Osteoblast (primary cell): ENCODE measurements at regions not wholly inside any gene's neighbourhood (a gene's known extent, or its start where the extent isn't known, plus 50 kb on each side); places are given as distances from the start of the nearest gene placed in this dataset.

ENCODE experiments used
- DNase-seq: peaks from one replicate; pipeline ENCODE4 v3.0.0; 2011; ENCODE audit warnings: low spot score, mixed read lengths; ENCODE audit not compliant: insufficient read length; ENCODE audit errors: missing footprints
- H2AFZ ChIP-seq: 2 replicates; pipeline ENCODE4 v1.6.0; 2011; ENCODE audit warnings: mild to moderate bottlenecking, low read length
- H3K27ac ChIP-seq: 2 replicates; pipeline ENCODE4 v1.5.1; 2011; ENCODE audit warnings: mild to moderate bottlenecking, low read depth, low read length, moderate library complexity
- H3K27me3 ChIP-seq: 2 replicates; pipeline ENCODE4 v1.6.0; 2012; ENCODE audit warnings: mild to moderate bottlenecking, control low read depth, inconsistent platforms, low read length, moderate library complexity; ENCODE audit not compliant: insufficient read depth
- H3K36me3 ChIP-seq: 2 replicates; pipeline ENCODE4 v1.5.1; 2011; ENCODE audit warnings: mild to moderate bottlenecking, low read length, control low read depth, moderate library complexity; ENCODE audit not compliant: insufficient read depth
- H3K4me1 ChIP-seq: 2 replicates; pipeline ENCODE4 v1.5.1; 2011; ENCODE audit warnings: mild to moderate bottlenecking, low read length, control low read depth, moderate library complexity; ENCODE audit not compliant: insufficient read depth
- H3K4me2 ChIP-seq: 2 replicates; pipeline ENCODE4 v1.6.0; 2011; ENCODE audit warnings: mild to moderate bottlenecking, low read length; ENCODE audit not compliant: insufficient read depth
- H3K4me3 ChIP-seq: fragments of 200-600 bp; sonication (generic); 3 replicates; pipeline ENCODE4 v1.5.1; 2012; ENCODE audit warnings: mild to moderate bottlenecking, low read length, inconsistent platforms; ENCODE audit not compliant: insufficient read depth
- H3K79me2 ChIP-seq: 2 replicates; pipeline ENCODE4 v1.6.0; 2012; ENCODE audit warnings: mild to moderate bottlenecking, low read length, control low read depth, inconsistent platforms; ENCODE audit not compliant: insufficient read depth
- H3K9me3 ChIP-seq: 2 replicates; pipeline ENCODE4 v1.5.1; 2011; ENCODE audit warnings: low read depth, low read length, control low read depth
- H4K20me1 ChIP-seq: 2 replicates; pipeline ENCODE4 v1.6.0; 2012; ENCODE audit warnings: mild to moderate bottlenecking, low read length, control low read depth; ENCODE audit not compliant: insufficient read depth
- TF ChIP-seq, protein P1 (sequence below): IDR thresholded peaks from 2 replicates; pipeline ENCODE4 v1.5.1; 2011; ENCODE audit warnings: mild to moderate bottlenecking, low read depth, low read length, moderate library complexity; ENCODE audit errors: extremely low read depth

DNA sequence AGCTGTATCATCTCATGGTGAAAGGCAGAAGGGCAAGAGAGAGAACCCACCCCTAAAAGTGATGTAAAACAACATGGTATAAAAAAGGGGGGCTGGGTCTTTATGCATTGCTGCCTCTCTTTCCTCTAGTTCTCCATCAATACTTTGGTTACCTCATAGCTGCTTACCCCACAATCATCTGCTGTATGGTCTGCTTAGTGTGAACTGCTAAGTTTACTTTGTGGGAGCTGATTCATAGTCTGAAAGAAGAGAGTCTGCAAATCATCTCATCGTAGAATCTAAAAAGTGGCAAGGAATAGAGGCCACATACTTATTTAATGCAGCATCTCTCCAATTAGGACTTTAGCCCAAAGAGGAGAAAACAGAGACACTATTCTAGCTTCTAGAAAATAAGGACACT is 546.8 kb downstream of the GBE1 start:
- Histone ChIP-seq H4K20me1 (no peaks in the 10 kb centered on the region), H3K36me3 (no peaks in the 10 kb centered on the region), H3K27me3 (no peaks in the 10 kb centered on the region), H3K9me3 (no peaks in the 10 kb centered on the region), H3K4me1 (peaks cover 12% of the 10 kb centered on the region), H3K27ac (no peak overlapping the region), H3K4me3 (no peak overlapping the region), H3K79me2 (no peaks in the 10 kb centered on the region), H3K4me2 (no peak overlapping the region), H2AFZ (no peak overlapping the region)
- TF ChIP-seq, protein P1, sequence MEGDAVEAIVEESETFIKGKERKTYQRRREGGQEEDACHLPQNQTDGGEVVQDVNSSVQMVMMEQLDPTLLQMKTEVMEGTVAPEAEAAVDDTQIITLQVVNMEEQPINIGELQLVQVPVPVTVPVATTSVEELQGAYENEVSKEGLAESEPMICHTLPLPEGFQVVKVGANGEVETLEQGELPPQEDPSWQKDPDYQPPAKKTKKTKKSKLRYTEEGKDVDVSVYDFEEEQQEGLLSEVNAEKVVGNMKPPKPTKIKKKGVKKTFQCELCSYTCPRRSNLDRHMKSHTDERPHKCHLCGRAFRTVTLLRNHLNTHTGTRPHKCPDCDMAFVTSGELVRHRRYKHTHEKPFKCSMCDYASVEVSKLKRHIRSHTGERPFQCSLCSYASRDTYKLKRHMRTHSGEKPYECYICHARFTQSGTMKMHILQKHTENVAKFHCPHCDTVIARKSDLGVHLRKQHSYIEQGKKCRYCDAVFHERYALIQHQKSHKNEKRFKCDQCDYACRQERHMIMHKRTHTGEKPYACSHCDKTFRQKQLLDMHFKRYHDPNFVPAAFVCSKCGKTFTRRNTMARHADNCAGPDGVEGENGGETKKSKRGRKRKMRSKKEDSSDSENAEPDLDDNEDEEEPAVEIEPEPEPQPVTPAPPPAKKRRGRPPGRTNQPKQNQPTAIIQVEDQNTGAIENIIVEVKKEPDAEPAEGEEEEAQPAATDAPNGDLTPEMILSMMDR = no peak
- DNase-seq = peak; percentile 58

DNA sequence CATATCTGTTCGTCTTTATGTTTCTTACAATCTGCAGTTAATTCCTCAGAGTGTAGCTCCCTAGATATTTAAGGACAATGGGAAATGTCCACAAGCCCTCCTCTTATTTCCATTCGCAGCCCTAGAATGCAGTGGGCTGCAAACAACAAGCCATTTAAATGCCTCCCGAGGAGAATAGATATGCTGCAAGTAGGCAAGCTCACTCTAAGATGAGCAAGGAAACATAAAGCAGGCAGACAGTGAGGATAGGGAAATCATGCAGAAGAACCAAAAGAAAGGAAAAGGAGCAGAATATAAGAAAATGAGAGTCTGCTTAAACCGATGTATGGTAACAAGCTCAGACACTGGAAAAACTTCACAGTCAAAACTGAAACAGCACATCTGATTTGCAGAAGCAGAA is 561.9 kb downstream of the GBE1 start:
- Histone ChIP-seq H3K4me3 (no peak overlapping the region), H3K9me3 (no peaks in the 10 kb centered on the region), H4K20me1 (no peaks in the 10 kb centered on the region), H3K27ac (no peak overlapping the region), H3K79me2 (no peaks in the 10 kb centered on the region), H3K36me3 (no peaks in the 10 kb centered on the region), H2AFZ (peak overlapping the region; percentile 13), H3K4me1 (no peaks in the 10 kb centered on the region), H3K27me3 (no peaks in the 10 kb centered on the region), H3K4me2 (no peak overlapping the region)
- DNase-seq = no peak
- TF ChIP-seq, protein P1 = no peak

DNA sequence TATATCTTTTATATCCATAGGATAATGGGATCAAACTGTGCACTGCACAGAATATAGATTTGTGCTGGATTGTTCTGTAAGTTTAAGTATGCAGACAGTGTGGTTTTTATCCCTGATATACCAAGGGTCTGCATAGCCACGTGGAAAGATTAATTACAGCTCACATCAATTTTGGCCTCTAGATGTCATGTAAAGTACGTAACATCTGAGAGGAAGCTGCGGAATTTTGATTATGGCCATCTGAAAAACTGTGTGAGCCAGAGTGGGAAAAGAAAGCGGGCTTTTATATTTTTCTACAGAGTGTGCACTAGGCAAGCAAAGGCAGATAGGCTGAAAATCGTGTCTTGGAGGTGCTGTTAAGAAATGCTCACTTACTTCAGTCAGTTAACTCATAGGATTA is 562.7 kb downstream of the GBE1 start:
- Histone ChIP-seq H4K20me1 (no peaks in the 10 kb centered on the region), H3K4me3 (no peak overlapping the region), H2AFZ (peak overlapping the region; percentile 17), H3K4me1 (no peaks in the 10 kb centered on the region), H3K27ac (no peak overlapping the region), H3K79me2 (no peaks in the 10 kb centered on the region), H3K4me2 (no peak overlapping the region), H3K27me3 (no peaks in the 10 kb centered on the region), H3K9me3 (no peaks in the 10 kb centered on the region), H3K36me3 (no peaks in the 10 kb centered on the region)
- no peak for DNase-seq
- TF ChIP-seq, protein P1 = peak; percentile 6

DNA sequence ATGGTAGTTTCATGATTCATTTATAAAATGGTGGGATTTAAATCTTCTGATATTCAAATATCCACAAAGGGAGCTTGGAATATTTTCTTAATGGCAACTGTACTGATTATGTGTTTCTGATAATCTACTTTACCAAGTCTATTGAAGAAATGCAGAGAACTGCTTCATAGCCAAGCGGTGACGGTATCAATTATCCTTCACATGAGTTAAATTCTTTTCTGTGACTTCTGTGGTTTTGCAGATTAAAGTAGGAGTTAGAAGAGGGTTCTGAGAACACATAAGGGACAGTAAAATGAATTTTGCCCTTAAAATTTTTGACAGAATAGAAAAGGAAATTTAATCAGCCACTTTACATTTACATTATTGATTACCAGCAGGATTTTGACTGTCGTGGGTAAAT is 563.2 kb downstream of the GBE1 start:
- H3K36me3 ChIP-seq = no peaks in the 10 kb centered on the region
- H4K20me1 ChIP-seq = no peaks in the 10 kb centered on the region
- H2AFZ ChIP-seq = no peak overlapping the region
- no peaks in the 10 kb centered on the region for H3K9me3 ChIP-seq
- TF ChIP-seq, protein P1 = no peak
- H3K79me2 ChIP-seq = no peaks in the 10 kb centered on the region
- H3K4me2 ChIP-seq = no peak overlapping the region
- H3K27ac ChIP-seq = no peak overlapping the region
- H3K4me1 ChIP-seq = no peaks in the 10 kb centered on the region
- no peaks in the 10 kb centered on the region for H3K27me3 ChIP-seq
- H3K4me3 ChIP-seq = no peak overlapping the region
- DNase-seq = no peak
